H1 (cell line): ENCODE measurements at regions not wholly inside any gene's neighbourhood (a gene's known extent, or its start where the extent isn't known, plus 50 kb on each side); places are given as distances from the start of the nearest gene placed in this dataset.

Source experiments
- CTCF ChIA-PET: fragments of 300-600 bp; sonication (Branson Sonifier 250); formaldehyde crosslinking; loops from one replicate; lab custom pipeline; 2021; ENCODE audit not compliant: partially characterized antibody; lab: Charles Lee
- POLR2A ChIA-PET: fragments of 300-600 bp; sonication (Branson Sonifier 250); formaldehyde crosslinking; loops from one replicate; lab custom pipeline; 2021; ENCODE audit warnings: inconsistent platforms; ENCODE audit not compliant: partially characterized antibody; lab: Charles Lee
- DNase-seq, 2 experiments: peaks; one replicate each; pipeline versions ENCODE4 v3.0.0 to v3.0.0-alpha.2; 2010 to 2022; ENCODE audit warnings: low spot score in 2 of 2, low read depth in 1 of 2, mixed read lengths in 1 of 2
- FAIRE-seq: peaks from 2 replicates; lab custom pipeline; 2011; peaks lifted over from hg19 to GRCh38; lab: Jason Lieb, UNC
- H2AFZ ChIP-seq: 2 replicates; pipeline ENCODE4 v1.8.1; 2012; ENCODE audit warnings: low read length, inconsistent platforms
- H2AK5ac ChIP-seq: 2 replicates; pipeline ENCODE4 v1.6.1; 2013; ENCODE audit warnings: low read depth, low read length
- H2BK120ac ChIP-seq: replicated peaks from 2 replicates; pipeline ENCODE3; 2013; ENCODE audit warnings: low read depth, low read length, inconsistent platforms
- H2BK12ac ChIP-seq: 2 replicates; pipeline ENCODE4 v1.6.1; 2013; ENCODE audit warnings: low read depth, low read length
- H2BK15ac ChIP-seq: 2 replicates; pipeline ENCODE4 v1.6.1; 2013; ENCODE audit warnings: low read length
- H2BK20ac ChIP-seq: 2 replicates; pipeline ENCODE4 v1.6.1; 2013; ENCODE audit warnings: low read length
- H2BK5ac ChIP-seq: 2 replicates; pipeline ENCODE4 v1.6.1; 2013; ENCODE audit warnings: low read depth, low read length
- H3K14ac ChIP-seq: 2 replicates; pipeline ENCODE4 v1.6.1; 2013; ENCODE audit warnings: inconsistent platforms; ENCODE audit not compliant: insufficient read length
- H3K18ac ChIP-seq: 2 replicates; pipeline ENCODE4 v1.6.1; 2013; ENCODE audit warnings: low read length; ENCODE audit errors: extremely low read depth
- H3K23ac ChIP-seq: 2 replicates; pipeline ENCODE4 v1.6.1; 2013; ENCODE audit warnings: inconsistent platforms; ENCODE audit not compliant: insufficient read length
- H3K23me2 ChIP-seq: 2 replicates; pipeline ENCODE4 v1.6.1; 2013; ENCODE audit warnings: low read depth, low read length
- H3K27ac ChIP-seq: 2 replicates; pipeline ENCODE4 v1.6.1; 2011; ENCODE audit warnings: low read depth, low read length, inconsistent platforms
- H3K27me3 ChIP-seq, 4 experiments: replicated peaks in 1 of 4; 1 replicate in 1 of 4; 2 replicates in 3 of 4; pipeline versions ENCODE4 v1.6.1 to v1.8.1; 2011 to 2013; ENCODE audit warnings: low read length in 3 of 4, mild to moderate bottlenecking in 3 of 4, inconsistent platforms in 2 of 4, mixed read lengths in 2 of 4, moderate library complexity in 1 of 4; ENCODE audit not compliant: control insufficient read depth in 3 of 4, insufficient read depth in 3 of 4; ENCODE audit errors: extremely low read depth in 1 of 4
- H3K36me3 ChIP-seq, 4 experiments: 2 replicates each; pipeline versions ENCODE4 v1.6.1 to v1.8.1; 2011 to 2013; ENCODE audit warnings: mild to moderate bottlenecking in 4 of 4, low read length in 3 of 4, moderate library complexity in 2 of 4, control low read depth in 1 of 4, inconsistent platforms in 1 of 4; ENCODE audit not compliant: insufficient read depth in 4 of 4, control insufficient read depth in 2 of 4
- H3K4ac ChIP-seq: replicated peaks from 2 replicates; pipeline ENCODE3; 2013; ENCODE audit warnings: low read length, low read depth, mixed read lengths, inconsistent platforms; ENCODE audit not compliant: insufficient read length
- H3K4me1 ChIP-seq, 4 experiments: replicated peaks in 1 of 4; 1 replicate in 1 of 4; 2 replicates in 3 of 4; pipeline versions ENCODE4 v1.6.1 to v1.8.1; 2011 to 2013; ENCODE audit warnings: low read length in 3 of 4, inconsistent platforms in 2 of 4, mixed read lengths in 1 of 4; ENCODE audit not compliant: insufficient read depth in 4 of 4, control insufficient read depth in 3 of 4
- H3K4me2 ChIP-seq, 2 experiments: 2 replicates each; pipeline versions ENCODE4 v1.6.1 to v1.8.1; 2011 to 2013; ENCODE audit warnings: low read depth in 2 of 2, low read length in 2 of 2, control low read depth in 1 of 2, inconsistent platforms in 1 of 2, mild to moderate bottlenecking in 1 of 2; ENCODE audit not compliant: insufficient read depth in 1 of 2
- H3K4me3 ChIP-seq, 4 experiments: fragments of 200-600, 300-600 bp in 1 of 4; sonication (generic), shearing (Covaris generic), sonication (Bioruptor Twin) in 1 of 4; 2 replicates each; pipeline versions ENCODE4 v1.5.1 to v1.8.1; 2011 to 2016; ENCODE audit warnings: low read length in 4 of 4, low read depth in 3 of 4, control low read depth in 2 of 4, inconsistent platforms in 2 of 4, mild to moderate bottlenecking in 2 of 4, mixed read lengths in 1 of 4, moderate library complexity in 1 of 4; ENCODE audit not compliant: insufficient read depth in 2 of 4; ENCODE audit errors: extremely low read depth in 1 of 4
- H3K56ac ChIP-seq: replicated peaks from 2 replicates; pipeline ENCODE3; 2013; ENCODE audit warnings: low read depth, mild to moderate bottlenecking, mixed read lengths, low read length, inconsistent platforms; ENCODE audit not compliant: insufficient read length
- H3K79me1 ChIP-seq: 2 replicates; pipeline ENCODE4 v1.6.1; 2013; ENCODE audit warnings: low read depth, low read length, control low read depth
- H3K79me2 ChIP-seq, 2 experiments: 2 replicates each; pipeline versions ENCODE4 v1.6.1 to v1.8.1; 2012 to 2013; ENCODE audit warnings: low read length in 2 of 2, mild to moderate bottlenecking in 2 of 2, inconsistent platforms in 1 of 2; ENCODE audit not compliant: insufficient read depth in 2 of 2, control insufficient read depth in 1 of 2
- H3K9ac ChIP-seq, 4 experiments: replicated peaks in 1 of 4; 1 replicate in 1 of 4; 2 replicates in 3 of 4; pipeline versions ENCODE4 v1.6.1 to v1.8.1; 2011 to 2013; ENCODE audit warnings: low read depth in 3 of 4, low read length in 3 of 4, control low read depth in 2 of 4, mild to moderate bottlenecking in 2 of 4, moderate library complexity in 2 of 4, inconsistent platforms in 1 of 4; ENCODE audit errors: extremely low read depth in 1 of 4
- H3K9me3 ChIP-seq, 2 experiments: 2 replicates each; pipeline versions ENCODE4 v1.6.1 to v1.8.1; 2012 to 2013; ENCODE audit warnings: mild to moderate bottlenecking in 2 of 2, moderate library complexity in 2 of 2, control low read depth in 1 of 2, inconsistent platforms in 1 of 2, low read depth in 1 of 2, low read length in 1 of 2, mixed read lengths in 1 of 2; ENCODE audit not compliant: insufficient read depth in 2 of 2
- H4K20me1 ChIP-seq, 2 experiments: replicated peaks in 1 of 2; 2 replicates each; pipeline versions ENCODE3 to v1.8.1; 2011 to 2013; ENCODE audit warnings: inconsistent platforms in 2 of 2, low read length in 2 of 2, mild to moderate bottlenecking in 1 of 2; ENCODE audit not compliant: insufficient read depth in 2 of 2, control insufficient read depth in 1 of 2
- H4K5ac ChIP-seq: 2 replicates; pipeline ENCODE4 v1.6.1; 2013; ENCODE audit warnings: low read length, low read depth, mixed read lengths, inconsistent platforms; ENCODE audit not compliant: insufficient read length
- H4K8ac ChIP-seq: 2 replicates; pipeline ENCODE4 v1.8.0; 2013; ENCODE audit warnings: mild to moderate bottlenecking, moderate library complexity, low read length, inconsistent platforms; ENCODE audit not compliant: insufficient read depth; ENCODE audit errors: extremely low read depth
- H4K91ac ChIP-seq: replicated peaks from 2 replicates; pipeline ENCODE3; 2013; ENCODE audit warnings: low read length, mixed read lengths, inconsistent platforms; ENCODE audit not compliant: insufficient read length
- E2F6 ChIP-seq: IDR thresholded peaks from 2 replicates; pipeline ENCODE4 v1.6.1; 2012; ENCODE audit warnings: inconsistent platforms
- EGR1 ChIP-seq: IDR thresholded peaks from 2 replicates; pipeline ENCODE4 v1.6.1; 2011; ENCODE audit warnings: low read depth, low read length, borderline replicate concordance
- EP300 ChIP-seq, 2 experiments: IDR thresholded peaks; 1 replicate in 1 of 2; 2 replicates in 1 of 2; pipeline ENCODE4 v1.6.1; 2011 to 2012; ENCODE audit warnings: low read depth in 2 of 2, low read length in 2 of 2, mild to moderate bottlenecking in 2 of 2, borderline replicate concordance in 1 of 2, inconsistent platforms in 1 of 2, moderate library complexity in 1 of 2
- FOSL1 ChIP-seq: IDR thresholded peaks from 2 replicates; pipeline ENCODE4 v1.6.1; 2011; ENCODE audit warnings: mild to moderate bottlenecking, low read depth, low read length, moderate library complexity; ENCODE audit not compliant: insufficient read depth
- GABPA ChIP-seq: IDR thresholded peaks from 2 replicates; pipeline ENCODE4 v1.6.1; 2011; ENCODE audit warnings: mild to moderate bottlenecking, low read length, moderate library complexity, borderline replicate concordance; ENCODE audit not compliant: insufficient read depth
- SIRT6 ChIP-seq: IDR thresholded peaks from one replicate; pipeline ENCODE4 v1.7.1; 2012; ENCODE audit warnings: low read length, inconsistent platforms

GRCh38 chrX:45888518-45888917 lies 656.7 kb downstream of the ZNF674 start:
- POLR2A ChIA-PET: no interaction called here
- Histone ChIP-seq H3K9ac (no peak overlapping the region), H2AFZ (no peak overlapping the region), H3K27me3 (no peaks in the 10 kb centered on the region), H3K36me3 (no peaks in the 10 kb centered on the region), H4K20me1 (no peaks in the 10 kb centered on the region), H2BK20ac (no peak overlapping the region), H2BK15ac (no peak overlapping the region), H3K4ac (no peak overlapping the region), H3K4me1 (peaks cover 0 to 5% (median 0%) of the 10 kb centered on the region in 4 experiments; a peak in 2 of 7 replicates), H3K79me1 (no peaks in the 10 kb centered on the region), H3K27ac (no peak overlapping the region), H2BK5ac (no peak overlapping the region), H2BK120ac (no peak overlapping the region), H3K23ac (no peak overlapping the region), H3K18ac (no peak overlapping the region), H4K91ac (no peak overlapping the region), H3K56ac (no peak overlapping the region), H3K4me2 (no peak overlapping the region), H3K79me2 (no peaks in the 10 kb centered on the region), H3K23me2 (no peaks in the 10 kb centered on the region), H4K8ac (no peak overlapping the region), H2BK12ac (no peak overlapping the region), H4K5ac (no peak overlapping the region), H2AK5ac (no peak overlapping the region), H3K9me3 (no peaks in the 10 kb centered on the region), H3K4me3 (no peak overlapping the region), H3K14ac (no peak overlapping the region)
- TF ChIP-seq GABPA: no peak
- no peak for TF ChIP-seq EP300 (IDR thresholded peaks at IDR 0.05; ENCODE audit: borderline replicate concordance in 1 of 2, low read depth in 2 of 2, low read length in 2 of 2)
- TF ChIP-seq E2F6: no peak
- TF ChIP-seq EGR1: no peak
- TF ChIP-seq FOSL1: no peak
- TF ChIP-seq SIRT6: no peak
- DNase-seq (no peak), FAIRE-seq (no peak)
- CTCF ChIA-PET: interaction anchor here (0.7 kb wide), 1 partner anchor 64 kb away, joined by 3 read pairs; no protein-coding TSS in a partner anchor
